RWPE2 (cell line): ENCODE measurements at regions not wholly inside any gene's neighbourhood (a gene's known extent, or its start where the extent isn't known, plus 50 kb on each side); places are given as distances from the start of the nearest gene placed in this dataset.

ENCODE experiments used
- ATAC-seq: fragments of 200-7000 bp; cut with Tn5 transposase; 3 replicates; pipeline ENCODE4 v1.9.1; 2021; ENCODE audit warnings: low read depth
- DNase-seq: peaks from one replicate; pipeline ENCODE4 v3.0.0-alpha.2; 2020; ENCODE audit warnings: low spot score
- H3K27ac ChIP-seq: fragments of 450-650 bp; 2 replicates; pipeline ENCODE4 v1.5.1; 2017; ENCODE audit warnings: mild to moderate bottlenecking; ENCODE audit not compliant: poor library complexity, severe bottlenecking
- H3K27me3 ChIP-seq: fragments of 250-450 bp; sonication (Bioruptor Pico); 2 replicates; pipeline ENCODE4 v1.5.1; 2021; ENCODE audit warnings: mild to moderate bottlenecking, moderate library complexity; ENCODE audit not compliant: insufficient read depth, poor library complexity, severe bottlenecking
- H3K36me3 ChIP-seq: fragments of 250-450 bp; sonication (Bioruptor Pico); 2 replicates; pipeline ENCODE4 v1.5.1; 2020; ENCODE audit warnings: low read depth, mild to moderate bottlenecking, moderate library complexity
- H3K4me1 ChIP-seq: fragments of 250-450 bp; sonication (Bioruptor Pico); 2 replicates; pipeline ENCODE4 v1.5.1; 2021; ENCODE audit warnings: mild to moderate bottlenecking, moderate library complexity; ENCODE audit not compliant: insufficient read depth, poor library complexity, severe bottlenecking
- H3K4me3 ChIP-seq: fragments of 250-450 bp; sonication (Bioruptor Pico); 2 replicates; pipeline ENCODE4 v1.5.1; 2021; ENCODE audit warnings: mild to moderate bottlenecking, moderate library complexity; ENCODE audit not compliant: severe bottlenecking
- H3K9me3 ChIP-seq: fragments of 250-450 bp; sonication (Bioruptor Pico); 2 replicates; pipeline ENCODE4 v1.5.1; 2021; ENCODE audit warnings: mild to moderate bottlenecking, moderate library complexity; ENCODE audit not compliant: severe bottlenecking
- CTCF ChIP-seq: fragments of 450-650 bp; IDR thresholded peaks from one replicate; pipeline ENCODE4 v1.5.1; 2017; ENCODE audit warnings: mild to moderate bottlenecking, moderate library complexity; ENCODE audit not compliant: poor library complexity, severe bottlenecking

- no peak overlapping the region for H3K4me3 ChIP-seq
- no peaks in the 10 kb centered on the region for H3K9me3 ChIP-seq
- ATAC-seq (no peak), DNase-seq (no peak)
- no peaks in the 10 kb centered on the region for H3K4me1 ChIP-seq
- no peak overlapping the region for H3K27ac ChIP-seq
- H3K36me3 ChIP-seq: no peaks in the 10 kb centered on the region
- no peaks in the 10 kb centered on the region for H3K27me3 ChIP-seq
- TF ChIP-seq CTCF: no peak
Measured at GRCh38 chr7:112889834-112890438, 99.7 kb upstream of the TMEM168 start.

- Histone ChIP-seq H3K4me3 (no peak overlapping the region), H3K27ac (no peak overlapping the region), H3K27me3 (no peaks in the 10 kb centered on the region), H3K4me1 (no peaks in the 10 kb centered on the region), H3K36me3 (no peaks in the 10 kb centered on the region), H3K9me3 (no peaks in the 10 kb centered on the region)
- TF ChIP-seq CTCF: no peak
- DNase-seq (no peak), ATAC-seq (no peak)
Measured at GRCh38 chr7:112889268-112889667, 99.1 kb upstream of the TMEM168 start.

DNA sequence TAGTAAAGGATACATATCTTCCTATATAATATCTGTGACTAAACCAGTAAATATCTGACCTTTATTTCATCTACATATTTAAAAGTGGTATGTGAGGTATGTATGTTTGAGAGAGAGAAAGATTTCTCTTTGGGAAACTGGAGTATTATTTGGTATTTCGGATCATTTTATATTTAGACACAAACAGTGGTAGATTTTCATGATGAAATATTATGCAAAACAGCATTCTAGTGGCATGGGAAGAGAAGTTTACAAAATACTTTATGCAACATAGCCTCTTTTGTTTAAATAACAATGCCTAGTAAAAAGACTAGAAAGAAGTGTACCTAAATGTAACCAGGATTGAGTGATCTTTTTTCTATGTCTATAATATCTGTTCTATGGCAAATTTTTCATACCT lies 98.6 kb upstream of the TMEM168 start:
- TF ChIP-seq CTCF: no peak
- H3K27me3 ChIP-seq: no peaks in the 10 kb centered on the region
- H3K27ac ChIP-seq: no peak overlapping the region
- H3K4me1 ChIP-seq: no peaks in the 10 kb centered on the region
- no peaks in the 10 kb centered on the region for H3K36me3 ChIP-seq
- ATAC-seq (no peak), DNase-seq (no peak)
- H3K9me3 ChIP-seq: no peaks in the 10 kb centered on the region
- H3K4me3 ChIP-seq: no peak overlapping the region

DNA sequence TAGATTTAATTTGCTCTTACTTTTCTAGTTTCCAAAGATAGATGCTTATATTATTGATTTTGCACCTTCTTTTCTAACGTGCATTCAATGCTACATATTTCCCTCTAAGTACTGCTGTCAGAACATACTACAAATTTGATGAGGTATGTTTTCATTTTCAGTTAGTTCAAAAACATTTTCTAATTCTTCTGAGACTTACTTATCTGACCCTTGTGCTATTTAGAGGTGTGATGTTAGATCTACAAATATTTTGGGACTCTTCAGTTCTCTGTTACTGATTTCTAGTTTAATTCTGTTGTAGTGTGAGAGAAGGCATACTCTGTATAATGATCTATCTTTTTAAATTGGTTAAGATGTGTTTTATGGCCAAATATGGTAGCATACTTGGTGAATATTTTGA lies 97.8 kb upstream of the TMEM168 start:
- DNase-seq (no peak), ATAC-seq (no peak)
- Histone ChIP-seq H3K36me3 (no peaks in the 10 kb centered on the region), H3K9me3 (no peaks in the 10 kb centered on the region), H3K4me3 (no peak overlapping the region), H3K27ac (no peak overlapping the region), H3K4me1 (no peaks in the 10 kb centered on the region), H3K27me3 (no peaks in the 10 kb centered on the region)
- TF ChIP-seq CTCF: no peak

- H3K9me3 ChIP-seq: no peaks in the 10 kb centered on the region
Measured at GRCh38 chr7:112887337-112887736, 97.1 kb upstream of the TMEM168 start.

More at GRCh38 chr7:112887337-112887736, 97.1 kb upstream of the TMEM168 start:
- DNase-seq: no peak
- ATAC-seq: no peak
- TF ChIP-seq CTCF: no peak
- Histone ChIP-seq H3K27me3 (no peaks in the 10 kb centered on the region), H3K4me3 (no peak overlapping the region), H3K27ac (no peak overlapping the region), H3K4me1 (no peaks in the 10 kb centered on the region), H3K36me3 (no peaks in the 10 kb centered on the region)
